EL (cell line): ENCODE measurements at regions not wholly inside any gene's neighbourhood (a gene's known extent, or its start where the extent isn't known, plus 50 kb on each side); places are given as distances from the start of the nearest gene placed in this dataset.
A peak's percentile ranks its signal among the peaks of the same experiment; 100 is the strongest.

Experiments
- DNase-seq: peaks from one replicate; pipeline ENCODE4 v3.0.0-alpha.2; 2016

- DNase-seq, result no peak
These were observed 128.2 kb downstream of the CPEB2 start for GRCh38 chr4:15130441-15130840.

DNA sequence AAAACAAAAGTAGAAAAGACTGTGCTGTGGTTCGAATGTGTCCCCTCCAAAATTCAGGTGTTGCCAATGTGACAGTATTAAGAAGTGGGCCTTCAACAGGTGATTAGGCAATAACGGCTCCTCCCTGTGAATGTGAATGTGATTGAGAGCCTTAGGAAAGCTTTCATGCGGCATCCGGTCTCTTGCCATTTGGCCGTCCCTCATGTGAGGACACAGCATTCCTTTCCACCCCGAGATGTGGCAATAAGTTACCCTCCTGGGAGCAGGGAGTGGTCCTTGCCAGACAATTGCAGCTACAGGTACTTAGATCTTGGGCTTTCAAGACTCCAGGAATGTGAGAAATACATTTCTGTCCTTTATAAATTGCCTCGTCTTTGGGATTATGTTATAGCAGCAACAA lies 129.3 kb downstream of the CPEB2 start:
- DNase-seq, result no peak

GRCh38 chr4:15132739-15133138 lies 130.5 kb downstream of the CPEB2 start:
- DNase-seq, result no peak

GRCh38 chr4:15139599-15139998 lies 137.3 kb downstream of the CPEB2 start:
- no peak for DNase-seq

GRCh38 chr4:15142201-15142600 lies 139.9 kb downstream of the CPEB2 start:
- no peak for DNase-seq

DNA sequence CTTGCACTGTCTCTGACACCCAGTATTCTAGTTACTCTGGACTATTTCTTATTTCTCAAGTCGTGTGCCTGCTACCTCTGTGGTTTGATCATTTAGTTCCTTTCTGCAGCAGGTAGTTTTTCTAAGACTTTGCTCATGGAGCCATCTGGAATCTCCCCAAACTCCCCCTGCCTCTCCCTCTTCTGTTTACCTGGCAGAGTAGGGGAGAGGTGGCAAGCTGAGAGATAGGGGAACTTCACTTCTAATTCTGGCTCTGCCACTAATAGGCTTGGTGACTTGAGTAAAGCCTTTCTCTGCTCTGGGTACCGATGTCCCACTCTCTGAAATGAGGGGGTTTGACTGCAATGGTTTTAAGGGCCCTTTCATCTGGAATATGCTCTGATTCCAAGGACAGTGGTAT lies 141.3 kb downstream of the CPEB2 start:
- DNase-seq, result no peak

- DNase-seq, result no peak
These were observed 142.1 kb downstream of the CPEB2 start for GRCh38 chr4:15144249-15144966.

DNA sequence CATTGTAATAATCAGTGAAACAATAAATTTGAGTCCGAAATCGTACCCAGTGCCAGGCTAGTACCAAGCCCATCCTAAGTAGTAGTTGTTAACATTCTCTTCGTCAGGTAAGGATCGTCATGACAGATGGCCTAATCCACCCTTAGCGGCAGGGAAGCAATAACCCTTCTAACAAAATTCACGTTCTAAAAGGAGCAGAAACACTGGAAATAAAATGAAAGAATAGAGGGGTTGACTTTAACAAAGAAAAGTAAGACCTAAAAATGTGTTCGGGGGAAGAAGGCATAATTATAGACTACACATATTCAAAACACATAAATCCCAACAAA lies 142.7 kb downstream of the CPEB2 start:
- no peak for DNase-seq

DNA sequence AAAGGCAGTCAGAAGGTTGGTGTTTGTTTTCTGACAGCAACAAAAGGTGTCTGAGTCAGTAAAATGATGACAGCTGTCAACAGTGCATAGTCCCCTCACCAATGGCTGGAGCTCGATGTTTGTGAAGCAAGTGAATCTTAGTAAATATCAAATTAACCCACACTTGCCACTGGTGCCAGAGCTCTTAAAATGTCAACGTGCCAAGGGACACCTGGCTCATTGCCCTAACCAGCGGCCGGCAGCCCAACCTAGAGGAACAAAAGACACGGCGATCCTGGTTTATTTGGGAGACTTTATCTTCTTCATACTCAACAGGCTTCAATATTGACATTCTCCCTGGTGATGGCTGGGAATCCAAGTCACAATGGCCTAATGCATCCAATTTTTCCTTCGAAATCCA lies 143.4 kb downstream of the CPEB2 start:
- DNase-seq, result no peak

- DNase-seq, result no peak
These were observed 145.4 kb downstream of the CPEB2 start for GRCh38 chr4:15147714-15148113.

DNA sequence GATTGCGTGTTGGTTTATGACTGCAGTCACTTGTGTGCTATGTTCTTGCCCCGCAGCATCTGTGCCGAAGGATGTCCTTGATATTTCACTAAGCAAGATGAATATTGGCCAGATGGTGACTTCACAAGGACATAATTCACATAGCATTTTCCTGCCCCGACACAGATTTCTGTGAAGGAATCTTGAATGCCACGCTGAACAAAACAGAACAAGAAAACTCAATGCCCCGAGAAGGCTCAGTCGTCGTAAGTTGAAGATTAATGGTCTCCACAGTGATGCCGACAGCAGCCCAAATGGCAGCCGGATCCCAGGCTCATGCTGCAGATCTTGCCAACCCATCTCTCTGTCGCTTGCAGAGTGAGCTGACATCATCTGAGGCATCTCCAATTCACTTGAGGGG lies 145.9 kb downstream of the CPEB2 start:
- no peak for DNase-seq

DNA sequence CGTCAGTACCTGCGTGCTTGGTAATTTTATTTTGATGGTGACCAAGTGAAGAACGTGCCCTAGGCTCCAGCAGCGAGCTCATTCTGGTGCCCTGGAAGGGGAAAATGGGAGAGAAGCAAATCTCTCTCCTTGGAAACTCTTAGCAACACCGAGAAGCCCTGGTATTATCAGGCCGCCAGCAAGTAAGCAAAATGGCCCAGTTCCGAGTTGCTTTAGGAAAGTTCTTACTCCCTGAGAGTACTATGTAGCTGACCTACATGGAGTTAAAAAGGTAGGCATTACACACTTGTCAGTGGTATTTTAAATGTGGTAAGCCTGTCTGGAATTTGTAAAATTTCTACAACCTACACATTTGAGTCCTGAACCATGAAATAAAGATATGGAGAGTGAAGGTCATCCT lies 146.4 kb downstream of the CPEB2 start:
- DNase-seq, result no peak

DNA sequence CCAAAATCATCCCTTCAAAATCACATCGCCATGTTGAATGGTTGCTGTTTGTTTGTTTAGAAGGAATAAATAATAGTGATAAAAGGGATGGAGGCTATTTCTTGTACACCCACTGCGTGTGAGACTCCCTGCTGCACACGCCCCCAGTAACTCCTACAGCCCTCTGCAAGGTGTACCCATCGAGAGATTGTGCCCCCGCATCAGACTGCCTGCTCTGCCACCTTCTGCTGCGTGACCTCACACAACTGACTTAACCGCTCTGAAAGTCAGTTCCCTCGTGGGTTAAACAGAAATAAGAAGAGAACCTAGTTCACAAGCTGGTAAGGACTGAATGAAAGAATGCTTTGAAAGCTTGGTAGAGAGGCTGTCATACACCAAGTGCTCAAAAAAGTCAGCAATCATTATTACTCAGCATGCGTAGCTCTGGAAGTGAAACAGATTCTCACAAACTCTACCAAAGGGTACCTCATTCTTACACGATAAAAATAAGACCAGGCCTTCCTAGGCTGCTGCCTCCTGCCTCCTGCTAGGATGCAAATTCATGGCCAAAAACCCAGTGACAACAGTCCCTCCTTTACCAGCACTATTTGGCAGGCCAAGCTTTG lies 147.1 kb downstream of the CPEB2 start:
- no peak for DNase-seq

GRCh38 chr4:15149839-15150592 lies 147.7 kb downstream of the CPEB2 start:
- peak; percentile 79 for DNase-seq

GRCh38 chr4:15150631-15151030 lies 148.3 kb downstream of the CPEB2 start:
- DNase-seq, result no peak

- DNase-seq, result no peak
These were observed 148.8 kb downstream of the CPEB2 start for GRCh38 chr4:15151033-15151432.

- no peak for DNase-seq
These were observed 151.4 kb downstream of the CPEB2 start for GRCh38 chr4:15153662-15154061.

DNA sequence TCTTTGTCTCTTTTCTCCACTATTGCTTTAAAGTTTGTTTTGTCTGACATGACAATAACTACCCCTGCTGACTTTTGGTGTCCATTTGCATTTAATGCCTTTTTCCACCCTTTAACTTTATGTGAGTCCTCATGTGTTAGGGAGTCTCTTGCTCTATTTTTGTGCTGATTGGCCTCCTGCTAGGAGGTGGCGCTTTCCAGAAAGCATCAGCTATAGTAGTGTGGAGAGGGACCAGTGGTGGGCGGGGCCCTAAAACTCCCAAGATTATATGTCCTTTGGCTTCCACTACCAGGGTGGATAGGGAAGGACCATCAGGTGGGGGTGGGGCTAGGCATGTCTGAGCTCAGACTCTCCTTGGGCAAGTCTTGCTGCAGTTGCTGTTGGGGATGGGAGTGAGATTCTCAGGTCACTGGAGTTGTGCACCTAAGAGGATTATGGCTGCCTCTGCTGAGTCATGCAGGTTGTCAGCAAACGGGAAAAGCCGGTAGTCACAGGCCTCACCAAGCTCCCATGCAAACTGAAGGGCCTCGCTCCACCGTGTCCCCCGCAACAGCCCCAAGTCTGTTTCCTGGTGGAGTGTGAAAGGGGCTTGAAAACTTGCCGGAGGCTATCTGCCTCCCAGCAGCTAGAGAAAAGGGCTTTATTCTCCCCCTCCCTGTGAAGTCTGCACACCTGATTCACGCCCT lies 156.3 kb downstream of the CPEB2 start:
- no peak for DNase-seq

- no peak for DNase-seq
These were observed 157.3 kb downstream of the CPEB2 start for GRCh38 chr4:15159477-15160019.

DNA sequence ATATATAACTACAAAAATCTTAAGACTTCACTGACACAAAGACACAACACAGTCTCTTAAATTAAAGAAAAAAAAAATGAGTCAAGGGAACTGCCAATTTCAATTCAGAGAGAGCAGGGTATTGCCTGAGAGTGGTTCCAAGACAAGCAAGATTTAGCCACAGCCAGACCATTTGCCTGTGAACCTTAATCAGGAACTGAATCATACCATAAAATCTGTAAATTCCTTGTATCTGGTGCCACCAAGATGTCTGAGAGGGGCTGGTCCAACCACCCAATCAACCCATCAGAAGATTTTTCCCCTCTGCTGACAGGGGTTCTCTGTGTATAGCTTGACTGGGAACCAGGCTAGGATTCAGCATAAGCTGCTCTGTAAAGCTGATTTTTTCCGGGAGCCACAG lies 159.2 kb downstream of the CPEB2 start:
- no peak for DNase-seq

GRCh38 chr4:15162046-15162445 lies 159.8 kb downstream of the CPEB2 start:
- no peak for DNase-seq

GRCh38 chr4:15162465-15163283 lies 160.4 kb downstream of the CPEB2 start:
- peak; percentile 32 for DNase-seq

DNA sequence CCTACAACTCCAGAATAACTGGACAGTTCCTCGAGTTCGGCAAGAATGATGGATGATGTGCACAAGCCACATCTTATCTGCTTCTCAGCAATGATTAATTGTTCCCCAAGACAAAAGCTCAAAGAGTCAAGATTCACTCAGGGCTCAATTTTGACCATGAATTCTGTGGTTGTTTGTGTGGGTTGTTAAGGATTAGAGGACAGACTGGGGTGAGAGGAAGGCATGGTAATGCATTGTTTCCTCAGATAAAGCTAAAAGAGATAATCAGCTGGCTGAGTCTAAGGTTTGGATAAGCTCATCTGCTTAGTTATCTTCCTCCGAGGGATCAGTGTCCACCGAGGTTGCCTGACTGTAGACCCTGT lies 161.0 kb downstream of the CPEB2 start:
- no peak for DNase-seq
